IPS-15b (cell line): ENCODE measurements at regions not wholly inside any gene's neighbourhood (a gene's known extent, or its start where the extent isn't known, plus 50 kb on each side); places are given as distances from the start of the nearest gene placed in this dataset.

Experiments
- H3K27me3 ChIP-seq: one replicate; pipeline ENCODE4 v1.6.1; 2013; ENCODE audit warnings: low read length; ENCODE audit not compliant: control insufficient read depth, insufficient read depth
- H3K36me3 ChIP-seq: one replicate; pipeline ENCODE4 v1.6.1; 2013; ENCODE audit warnings: low read length; ENCODE audit not compliant: control insufficient read depth, insufficient read depth
- H3K4me1 ChIP-seq: one replicate; pipeline ENCODE4 v1.6.1; 2013; ENCODE audit warnings: mild to moderate bottlenecking, low read length; ENCODE audit not compliant: control insufficient read depth, insufficient read depth
- H3K4me3 ChIP-seq: one replicate; pipeline ENCODE4 v1.5.1; 2013; ENCODE audit warnings: low read depth, low read length
- H3K9ac ChIP-seq: one replicate; pipeline ENCODE4 v1.6.1; 2013; ENCODE audit warnings: low read depth, mild to moderate bottlenecking, low read length
- H3K9me3 ChIP-seq: one replicate; pipeline ENCODE4 v1.6.1; 2013; ENCODE audit warnings: mild to moderate bottlenecking, low read length; ENCODE audit not compliant: control insufficient read depth, insufficient read depth

GRCh38 chr2:36087344-36087743, 268.2 kb upstream of the CRIM1 start:
- H3K36me3 ChIP-seq, result no peaks in the 10 kb centered on the region
- H3K9ac ChIP-seq, result no peak overlapping the region
- H3K4me3 ChIP-seq, result no peak overlapping the region
- H3K27me3 ChIP-seq, result no peaks in the 10 kb centered on the region
- no peaks in the 10 kb centered on the region for H3K9me3 ChIP-seq
- no peaks in the 10 kb centered on the region for H3K4me1 ChIP-seq

DNA sequence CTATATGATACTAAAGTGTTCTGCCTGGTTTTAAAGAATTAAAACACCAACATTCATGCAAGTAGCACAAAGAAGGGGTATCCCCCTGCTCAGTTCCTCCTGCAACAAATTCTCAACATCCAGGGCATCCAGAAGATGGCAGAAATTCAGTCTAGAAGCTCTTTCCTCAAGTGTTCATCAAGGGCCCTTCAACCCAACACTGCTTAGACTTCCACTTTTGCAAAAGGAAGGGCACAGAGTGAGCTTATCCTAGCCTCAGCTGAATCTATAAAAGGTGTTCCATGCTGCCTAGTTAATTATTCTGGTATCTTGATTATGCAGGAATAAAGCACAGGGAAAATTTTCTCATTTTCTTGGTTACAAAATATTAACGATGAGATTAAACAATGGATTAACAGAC, 275.8 kb upstream of the CRIM1 start:
- Histone ChIP-seq H3K9me3 (no peaks in the 10 kb centered on the region), H3K9ac (no peak overlapping the region), H3K36me3 (no peaks in the 10 kb centered on the region), H3K27me3 (no peaks in the 10 kb centered on the region), H3K4me3 (no peak overlapping the region), H3K4me1 (no peaks in the 10 kb centered on the region)

DNA sequence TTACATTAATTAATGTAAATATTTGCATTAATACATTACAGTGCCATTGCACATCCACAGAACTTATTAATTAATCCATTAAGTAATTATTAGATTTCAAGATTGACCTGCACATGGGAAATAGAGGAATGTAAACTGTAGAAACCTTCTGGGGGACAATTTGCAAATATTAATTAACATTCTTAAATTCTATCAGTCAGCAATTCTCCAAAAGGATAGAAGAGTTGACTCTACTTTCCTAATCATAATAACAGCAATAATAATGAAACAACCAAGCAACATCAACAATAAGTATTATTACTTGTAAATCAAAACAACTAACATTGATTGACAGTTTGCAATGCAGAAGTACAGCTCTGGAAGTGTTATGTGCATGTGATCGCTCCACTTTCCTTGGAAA, 281.6 kb upstream of the CRIM1 start:
- no peaks in the 10 kb centered on the region for H3K27me3 ChIP-seq
- no peaks in the 10 kb centered on the region for H3K36me3 ChIP-seq
- H3K4me1 ChIP-seq, result no peaks in the 10 kb centered on the region
- H3K9me3 ChIP-seq, result no peaks in the 10 kb centered on the region
- no peak overlapping the region for H3K9ac ChIP-seq
- no peak overlapping the region for H3K4me3 ChIP-seq

DNA sequence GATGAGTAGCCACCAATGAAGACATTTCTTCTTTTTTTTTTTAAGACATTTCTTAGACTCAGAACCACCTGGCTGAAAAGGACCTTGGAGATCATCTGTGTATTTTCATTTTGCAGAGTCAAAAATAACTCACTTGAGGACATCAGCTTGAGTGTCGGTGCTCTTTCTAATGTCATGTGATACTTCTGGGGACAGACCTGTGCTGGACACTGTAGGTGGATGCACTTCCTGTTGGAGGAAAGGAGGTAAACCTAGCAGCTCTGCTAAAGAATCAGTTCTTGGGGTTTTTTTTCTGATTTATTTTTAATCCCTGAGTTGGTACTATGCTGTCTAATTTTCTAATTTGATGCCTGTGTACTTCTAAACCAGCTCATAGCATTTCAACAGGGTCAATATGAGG, 283.9 kb upstream of the CRIM1 start:
- Histone ChIP-seq H3K9me3 (no peaks in the 10 kb centered on the region), H3K4me1 (no peaks in the 10 kb centered on the region), H3K4me3 (no peak overlapping the region), H3K27me3 (no peaks in the 10 kb centered on the region), H3K36me3 (no peaks in the 10 kb centered on the region), H3K9ac (no peak overlapping the region)

- no peaks in the 10 kb centered on the region for H3K36me3 ChIP-seq
- no peaks in the 10 kb centered on the region for H3K27me3 ChIP-seq
- H3K9ac ChIP-seq, result no peak overlapping the region
- no peak overlapping the region for H3K4me3 ChIP-seq
- no peaks in the 10 kb centered on the region for H3K4me1 ChIP-seq
- H3K9me3 ChIP-seq, result no peaks in the 10 kb centered on the region
These were observed 286.5 kb upstream of the CRIM1 start for GRCh38 chr2:36069074-36069473.

DNA sequence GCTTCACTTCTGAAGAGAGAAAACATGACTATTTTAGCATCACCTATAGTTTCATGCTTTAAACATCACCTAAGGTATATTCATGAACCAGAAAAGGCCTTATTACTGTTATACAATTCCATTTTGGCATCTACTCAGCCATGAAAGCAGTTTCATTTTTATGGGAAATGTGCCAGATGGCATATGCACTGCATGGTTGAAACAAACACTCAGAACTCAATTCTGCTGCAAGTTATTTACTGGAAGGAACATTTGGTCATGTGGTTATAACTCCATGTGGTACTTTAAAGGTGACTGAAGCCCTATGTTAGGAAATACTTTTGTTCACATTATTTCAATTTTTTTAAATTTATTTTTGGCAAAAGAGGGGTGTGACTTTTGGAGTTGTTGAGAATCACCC, 287.5 kb upstream of the CRIM1 start:
- Histone ChIP-seq H3K9ac (no peak overlapping the region), H3K4me3 (no peak overlapping the region), H3K4me1 (no peaks in the 10 kb centered on the region), H3K27me3 (no peaks in the 10 kb centered on the region), H3K9me3 (no peaks in the 10 kb centered on the region), H3K36me3 (no peaks in the 10 kb centered on the region)

GRCh38 chr2:36060133-36060532, 295.4 kb upstream of the CRIM1 start:
- Histone ChIP-seq H3K9me3 (no peaks in the 10 kb centered on the region), H3K4me1 (no peaks in the 10 kb centered on the region), H3K4me3 (no peak overlapping the region), H3K9ac (no peak overlapping the region), H3K27me3 (no peaks in the 10 kb centered on the region), H3K36me3 (no peaks in the 10 kb centered on the region)

- Histone ChIP-seq H3K9me3 (no peaks in the 10 kb centered on the region), H3K4me1 (no peaks in the 10 kb centered on the region), H3K27me3 (no peaks in the 10 kb centered on the region), H3K9ac (no peak overlapping the region), H3K36me3 (no peaks in the 10 kb centered on the region), H3K4me3 (no peak overlapping the region)
These were observed 295.9 kb upstream of the CRIM1 start for GRCh38 chr2:36059691-36060090.

DNA sequence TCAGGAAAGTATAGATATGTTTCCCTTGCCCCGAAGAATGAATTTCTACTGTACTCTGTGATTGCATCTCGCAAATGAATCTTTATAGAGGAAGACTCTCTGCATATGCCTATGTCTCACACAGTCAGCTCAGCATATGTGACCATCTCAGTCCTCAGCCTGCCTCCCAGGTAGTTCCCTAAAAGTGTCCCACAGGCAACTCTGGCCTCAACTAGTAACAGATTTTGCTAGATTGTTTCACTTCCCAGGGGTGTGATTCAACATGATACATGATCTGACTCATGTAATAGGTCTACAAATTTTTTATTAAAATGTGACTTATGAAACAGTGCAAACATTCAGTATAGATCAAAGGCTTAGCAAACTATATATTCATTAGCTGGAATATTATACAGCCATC, 296.6 kb upstream of the CRIM1 start:
- no peaks in the 10 kb centered on the region for H3K4me1 ChIP-seq
- no peak overlapping the region for H3K4me3 ChIP-seq
- H3K27me3 ChIP-seq, result no peaks in the 10 kb centered on the region
- no peaks in the 10 kb centered on the region for H3K9me3 ChIP-seq
- no peaks in the 10 kb centered on the region for H3K36me3 ChIP-seq
- no peak overlapping the region for H3K9ac ChIP-seq

DNA sequence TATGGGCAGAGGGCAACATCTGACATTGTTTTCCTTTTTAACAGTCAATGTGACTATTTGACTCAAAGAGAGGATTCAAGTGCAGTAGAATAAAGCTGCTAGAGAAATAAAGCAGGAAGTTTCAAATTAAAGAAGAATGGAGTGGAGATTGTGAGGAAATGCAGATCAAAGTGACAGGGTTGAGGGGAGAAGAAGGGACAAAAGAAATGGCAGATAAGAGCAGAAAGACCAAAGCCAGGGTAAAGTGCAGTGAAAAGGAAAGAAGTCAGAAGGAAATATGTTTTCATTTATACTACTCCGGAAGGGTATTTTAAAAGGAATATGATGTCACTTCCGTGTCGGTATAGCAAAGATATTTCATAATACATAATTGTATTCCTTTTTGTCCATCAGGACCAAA, 297.5 kb upstream of the CRIM1 start:
- Histone ChIP-seq H3K9me3 (no peaks in the 10 kb centered on the region), H3K4me1 (no peaks in the 10 kb centered on the region), H3K4me3 (no peak overlapping the region), H3K9ac (no peak overlapping the region), H3K36me3 (no peaks in the 10 kb centered on the region), H3K27me3 (no peaks in the 10 kb centered on the region)

GRCh38 chr2:36052819-36053218, 302.8 kb upstream of the CRIM1 start:
- no peaks in the 10 kb centered on the region for H3K9me3 ChIP-seq
- H3K4me3 ChIP-seq, result no peak overlapping the region
- no peaks in the 10 kb centered on the region for H3K4me1 ChIP-seq
- no peaks in the 10 kb centered on the region for H3K27me3 ChIP-seq
- no peak overlapping the region for H3K9ac ChIP-seq
- H3K36me3 ChIP-seq, result no peaks in the 10 kb centered on the region

DNA sequence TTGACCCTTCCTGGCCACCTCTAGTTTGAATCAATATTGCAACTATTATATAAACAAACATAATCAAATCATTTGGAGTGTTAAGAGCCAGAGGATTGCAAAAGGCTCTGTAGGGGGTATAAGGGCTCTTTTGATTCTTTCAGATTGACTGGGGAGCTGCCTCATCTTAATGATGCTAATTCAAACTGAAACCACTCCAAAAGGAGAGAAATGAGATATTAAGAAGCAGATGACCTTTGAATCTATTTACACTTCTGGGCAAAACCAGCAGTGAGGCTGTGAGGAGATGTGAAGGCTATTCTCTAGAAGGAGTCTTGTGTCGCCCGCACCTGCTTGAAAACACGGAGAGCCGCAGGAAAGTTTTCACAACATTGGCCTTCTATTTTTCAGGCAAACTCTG, 311.2 kb upstream of the CRIM1 start:
- no peak overlapping the region for H3K9ac ChIP-seq
- H3K36me3 ChIP-seq, result no peaks in the 10 kb centered on the region
- no peaks in the 10 kb centered on the region for H3K4me1 ChIP-seq
- no peak overlapping the region for H3K4me3 ChIP-seq
- H3K9me3 ChIP-seq, result no peaks in the 10 kb centered on the region
- H3K27me3 ChIP-seq, result no peaks in the 10 kb centered on the region

DNA sequence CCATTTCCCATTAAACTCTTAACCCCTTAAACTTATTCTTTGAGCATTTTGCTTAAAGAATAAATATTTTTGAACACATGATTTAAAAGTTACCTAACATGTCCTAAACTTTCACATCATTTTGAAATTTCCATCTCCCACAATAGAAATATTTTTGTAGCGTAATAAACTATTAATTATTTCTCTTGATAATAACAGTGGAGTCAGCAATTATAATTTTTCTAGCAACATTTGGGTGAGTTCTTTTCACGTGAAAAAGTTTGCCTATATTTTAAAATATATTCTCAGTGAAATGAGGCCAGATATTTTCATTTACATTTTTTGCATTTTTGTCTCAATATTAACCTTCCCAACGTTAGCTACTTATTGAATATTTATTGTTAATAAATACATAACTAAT, 320.4 kb upstream of the CRIM1 start:
- H3K9ac ChIP-seq, result no peak overlapping the region
- no peak overlapping the region for H3K4me3 ChIP-seq
- no peaks in the 10 kb centered on the region for H3K9me3 ChIP-seq
- no peaks in the 10 kb centered on the region for H3K4me1 ChIP-seq
- no peaks in the 10 kb centered on the region for H3K36me3 ChIP-seq
- no peaks in the 10 kb centered on the region for H3K27me3 ChIP-seq
